ENCODE measurements at regions not wholly inside any gene's neighbourhood (a gene's known extent, or its start where the extent isn't known, plus 50 kb on each side); places are given as distances from the start of the nearest gene placed in this dataset.
"Not testable (repeated sequence)": the region's sequence is repeated elsewhere in the genome, so short reads cannot be mapped to it uniquely, and the experiment has no call there.

DNA sequence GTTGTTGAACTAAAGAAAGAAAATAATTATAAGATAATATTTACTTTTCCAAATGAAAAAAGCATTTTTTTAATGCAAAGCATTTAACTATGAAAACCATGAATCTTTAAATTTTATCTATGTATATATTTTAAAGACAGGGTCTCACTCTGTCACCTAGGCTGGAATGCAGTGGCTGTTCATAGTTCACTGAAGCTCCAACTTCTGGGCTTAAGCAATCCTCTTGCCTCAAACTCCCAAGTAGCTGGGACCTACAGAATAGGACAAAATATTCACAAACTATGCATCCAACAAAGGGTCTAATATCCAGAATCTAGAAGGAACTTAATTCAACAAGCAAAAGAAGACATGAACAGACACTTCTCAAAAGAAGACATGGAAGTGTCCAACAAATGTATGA lies 55.9 kb upstream of the ALB start:
- Histone ChIP-seq H3K9me3 (ENCODE audit: low read length) (no peaks in the 10 kb centered on the region), H3K9ac (ENCODE audit: low read length) (no peak overlapping the region), H3K79me2 (ENCODE audit: low read length) (no peaks in the 10 kb centered on the region), H4K20me1 (ENCODE audit: insufficient read depth, low read depth, low read length) (no peaks in the 10 kb centered on the region), H3K27me3 (ENCODE audit: low read length) (no peaks in the 10 kb centered on the region), H3K4me1 (ENCODE audit: low read length) (peaks cover 6% of the 10 kb centered on the region), H3K27ac (ENCODE audit: low read length) (no peak overlapping the region), H3K4me2 (ENCODE audit: low read depth, low read length, poor library complexity, severe bottlenecking) (no peak overlapping the region), H3K9me2 (replicated peaks; ENCODE audit: insufficient read depth, low read length) (no peaks in the 10 kb centered on the region), H2AFZ (ENCODE audit: low read length) (no peak overlapping the region), H3K4me3 (ENCODE audit: low read length) (no peak overlapping the region), H3K36me3 (ENCODE audit: insufficient read depth, low read length) (no peaks in the 10 kb centered on the region)
- no peak for DNase-seq

- Histone ChIP-seq H2AFZ (ENCODE audit: low read length) (no peak overlapping the region), H3K4me3 (ENCODE audit: low read length) (no peak overlapping the region), H3K9me3 (ENCODE audit: low read length) (no peaks in the 10 kb centered on the region), H3K36me3 (ENCODE audit: insufficient read depth, low read length) (no peaks in the 10 kb centered on the region), H3K79me2 (ENCODE audit: low read length) (no peaks in the 10 kb centered on the region), H3K4me1 (ENCODE audit: low read length) (peaks cover 6% of the 10 kb centered on the region), H3K9ac (ENCODE audit: low read length) (no peak overlapping the region), H4K20me1 (ENCODE audit: insufficient read depth, low read depth, low read length) (no peaks in the 10 kb centered on the region), H3K9me2 (replicated peaks; ENCODE audit: insufficient read depth, low read length) (no peaks in the 10 kb centered on the region), H3K4me2 (ENCODE audit: low read depth, low read length, poor library complexity, severe bottlenecking) (no peak overlapping the region), H3K27ac (ENCODE audit: low read length) (no peak overlapping the region), H3K27me3 (ENCODE audit: low read length) (no peaks in the 10 kb centered on the region)
- DNase-seq = no peak
Observed at GRCh38 chr4:73347497-73347896, 56.6 kb upstream of the ALB start.

DNA sequence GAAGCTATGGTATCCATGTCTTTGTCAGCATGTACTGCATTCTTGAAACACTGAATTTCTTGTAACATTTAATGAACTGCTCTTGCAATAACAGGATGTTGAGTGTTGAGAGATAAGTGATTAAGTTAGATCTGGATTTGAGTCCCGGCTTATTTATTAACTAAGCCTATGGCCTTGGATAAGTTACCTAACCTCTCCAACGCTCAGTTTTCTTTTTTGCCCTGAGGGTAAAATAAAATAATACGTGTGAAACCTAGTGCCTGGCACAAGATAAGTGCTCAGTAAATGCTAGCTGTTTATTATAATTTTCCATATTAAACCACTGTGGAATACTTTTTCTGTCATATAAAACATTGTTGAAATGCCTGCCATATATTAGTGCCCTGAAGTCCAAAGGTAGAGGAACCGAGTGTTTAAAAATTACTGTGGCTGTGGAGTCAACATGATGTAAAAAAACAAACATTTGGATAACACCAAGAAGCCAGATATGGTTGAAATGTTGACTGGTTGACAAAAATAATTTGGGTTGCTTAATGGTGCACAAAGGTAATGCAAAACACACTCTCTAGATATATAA lies 58.6 kb upstream of the ALB start:
- H3K9ac ChIP-seq (ENCODE audit: low read length) = no peak overlapping the region

GRCh38 chr4:73344106-73344505 lies 60.0 kb upstream of the ALB start:
- H3K79me2 ChIP-seq (ENCODE audit: low read length) = no peaks in the 10 kb centered on the region
- no peaks in the 10 kb centered on the region for H3K36me3 ChIP-seq (ENCODE audit: insufficient read depth, low read length)
- H3K9me2 ChIP-seq (replicated peaks; ENCODE audit: insufficient read depth, low read length) = no peaks in the 10 kb centered on the region
- H3K4me1 ChIP-seq (ENCODE audit: low read length) = peaks cover 12% of the 10 kb centered on the region
- no peak overlapping the region for H3K9ac ChIP-seq (ENCODE audit: low read length)
- H3K4me2 ChIP-seq (ENCODE audit: low read depth, low read length, poor library complexity, severe bottlenecking) = no peak overlapping the region
- H3K4me3 ChIP-seq (ENCODE audit: low read length) = no peak overlapping the region
- no peaks in the 10 kb centered on the region for H3K9me3 ChIP-seq (ENCODE audit: low read length)
- H4K20me1 ChIP-seq (ENCODE audit: insufficient read depth, low read depth, low read length) = no peaks in the 10 kb centered on the region
- no peaks in the 10 kb centered on the region for H3K27me3 ChIP-seq (ENCODE audit: low read length)
- no peak for DNase-seq
- no peak overlapping the region for H3K27ac ChIP-seq (ENCODE audit: low read length)
- no peak overlapping the region for H2AFZ ChIP-seq (ENCODE audit: low read length)

More for the DNA sequence above, 58.6 kb upstream of the ALB start:
- H3K79me2 ChIP-seq (ENCODE audit: low read length) = no peaks in the 10 kb centered on the region
- no peaks in the 10 kb centered on the region for H3K9me3 ChIP-seq (ENCODE audit: low read length)
- no peak overlapping the region for H3K4me3 ChIP-seq (ENCODE audit: low read length)
- H3K4me1 ChIP-seq (ENCODE audit: low read length) = peaks cover 6% of the 10 kb centered on the region
- H3K27me3 ChIP-seq (ENCODE audit: low read length) = no peaks in the 10 kb centered on the region
- H4K20me1 ChIP-seq (ENCODE audit: insufficient read depth, low read depth, low read length) = no peaks in the 10 kb centered on the region
- H3K9me2 ChIP-seq (replicated peaks; ENCODE audit: insufficient read depth, low read length) = no peaks in the 10 kb centered on the region
- DNase-seq = no peak
- H2AFZ ChIP-seq (ENCODE audit: low read length) = no peak overlapping the region
- H3K4me2 ChIP-seq (ENCODE audit: low read depth, low read length, poor library complexity, severe bottlenecking) = no peak overlapping the region
- no peak overlapping the region for H3K27ac ChIP-seq (ENCODE audit: low read length)
- H3K36me3 ChIP-seq (ENCODE audit: insufficient read depth, low read length) = no peaks in the 10 kb centered on the region

DNA sequence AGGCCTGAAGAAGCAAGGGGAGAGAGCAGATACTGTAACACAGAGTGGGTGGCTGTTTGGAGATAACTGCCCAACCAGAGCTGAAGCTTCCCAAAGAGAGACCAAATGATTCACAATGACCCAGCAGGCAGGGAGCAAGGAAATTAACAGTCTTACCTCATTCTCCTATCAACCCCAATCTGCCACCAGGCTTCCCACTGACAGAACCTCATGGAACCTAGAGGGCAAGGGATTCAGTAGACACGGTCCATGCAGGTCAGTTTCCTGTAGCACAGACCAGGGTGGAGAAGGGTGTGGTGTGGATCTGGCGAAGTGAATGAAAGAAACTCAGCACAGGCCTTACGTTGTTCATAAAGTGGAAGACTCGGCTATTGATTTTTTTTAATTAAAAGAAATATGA lies 60.7 kb upstream of the ALB start:
- H3K79me2 ChIP-seq (ENCODE audit: low read length) = no peaks in the 10 kb centered on the region

DNA sequence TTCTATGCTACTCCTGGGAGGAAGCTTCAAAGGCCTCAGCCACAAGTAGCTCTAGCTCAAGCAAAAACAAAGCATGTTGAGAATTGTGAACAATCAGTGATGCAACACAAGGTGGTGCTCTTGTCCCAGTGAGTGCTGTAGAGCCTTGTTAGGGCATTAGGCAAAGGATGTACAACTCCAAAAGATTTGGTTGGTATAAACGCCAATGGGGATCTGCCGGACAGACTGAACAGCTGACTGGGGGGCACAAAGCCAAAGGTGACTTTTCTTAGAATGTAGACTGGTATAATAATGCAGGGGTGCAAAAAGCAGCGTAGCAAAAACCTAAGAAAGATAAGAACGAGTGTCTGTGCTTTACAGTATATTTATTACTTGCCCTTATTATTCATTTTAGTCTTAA lies 62.6 kb upstream of the ALB start:
- H3K4me1 ChIP-seq (ENCODE audit: low read length) = peaks cover 6% of the 10 kb centered on the region
- H3K27ac ChIP-seq (ENCODE audit: low read length) = no peak overlapping the region
- no peak overlapping the region for H2AFZ ChIP-seq (ENCODE audit: low read length)
- H3K9me3 ChIP-seq (ENCODE audit: low read length) = no peaks in the 10 kb centered on the region
- H3K27me3 ChIP-seq (ENCODE audit: low read length) = no peaks in the 10 kb centered on the region
- no peaks in the 10 kb centered on the region for H4K20me1 ChIP-seq (ENCODE audit: insufficient read depth, low read depth, low read length)
- H3K36me3 ChIP-seq (ENCODE audit: insufficient read depth, low read length) = no peaks in the 10 kb centered on the region
- H3K79me2 ChIP-seq (ENCODE audit: low read length) = no peaks in the 10 kb centered on the region
- no peak overlapping the region for H3K9ac ChIP-seq (ENCODE audit: low read length)
- DNase-seq = peak; percentile 76
- H3K9me2 ChIP-seq (replicated peaks; ENCODE audit: insufficient read depth, low read length) = no peaks in the 10 kb centered on the region
- no peak overlapping the region for H3K4me3 ChIP-seq (ENCODE audit: low read length)
- no peak overlapping the region for H3K4me2 ChIP-seq (ENCODE audit: low read depth, low read length, poor library complexity, severe bottlenecking)

More for the DNA sequence above, 60.7 kb upstream of the ALB start:
- H3K9me2 ChIP-seq (replicated peaks; ENCODE audit: insufficient read depth, low read length) = no peaks in the 10 kb centered on the region
- H3K9ac ChIP-seq (ENCODE audit: low read length) = no peak overlapping the region
- H3K4me3 ChIP-seq (ENCODE audit: low read length) = no peak overlapping the region
- H3K4me1 ChIP-seq (ENCODE audit: low read length) = peaks cover 9% of the 10 kb centered on the region
- H3K4me2 ChIP-seq (ENCODE audit: low read depth, low read length, poor library complexity, severe bottlenecking) = no peak overlapping the region
- no peaks in the 10 kb centered on the region for H3K27me3 ChIP-seq (ENCODE audit: low read length)
- no peak overlapping the region for H3K27ac ChIP-seq (ENCODE audit: low read length)
- H3K9me3 ChIP-seq (ENCODE audit: low read length) = no peaks in the 10 kb centered on the region
- H2AFZ ChIP-seq (ENCODE audit: low read length) = no peak overlapping the region
- no peak for DNase-seq
- no peaks in the 10 kb centered on the region for H4K20me1 ChIP-seq (ENCODE audit: insufficient read depth, low read depth, low read length)
- no peaks in the 10 kb centered on the region for H3K36me3 ChIP-seq (ENCODE audit: insufficient read depth, low read length)

DNA sequence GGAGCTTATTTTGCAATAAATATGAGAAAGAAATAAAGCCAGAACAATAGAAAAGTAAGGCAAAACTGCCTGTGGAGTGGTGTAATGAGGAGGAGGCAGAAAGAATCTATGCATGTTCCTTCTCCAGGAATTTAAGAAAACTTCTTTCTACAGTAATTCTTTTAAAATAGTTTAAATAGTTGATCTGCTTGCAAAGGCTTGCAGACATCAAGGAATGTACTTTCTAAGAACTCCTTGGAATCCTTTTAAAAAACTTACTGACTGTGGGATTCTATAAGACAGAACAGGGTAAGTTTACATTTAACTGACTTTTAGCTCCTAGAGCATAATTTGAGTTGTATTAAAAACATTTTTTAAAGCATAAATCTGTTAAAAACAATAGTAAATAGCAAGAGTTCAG lies 63.2 kb upstream of the ALB start:
- no peaks in the 10 kb centered on the region for H4K20me1 ChIP-seq (ENCODE audit: insufficient read depth, low read depth, low read length)
- H3K9ac ChIP-seq (ENCODE audit: low read length) = no peak overlapping the region
- no peak overlapping the region for H2AFZ ChIP-seq (ENCODE audit: low read length)
- H3K4me2 ChIP-seq (ENCODE audit: low read depth, low read length, poor library complexity, severe bottlenecking) = no peak overlapping the region
- DNase-seq = no peak
- no peak overlapping the region for H3K4me3 ChIP-seq (ENCODE audit: low read length)
- no peaks in the 10 kb centered on the region for H3K9me3 ChIP-seq (ENCODE audit: low read length)
- peaks cover 6% of the 10 kb centered on the region for H3K4me1 ChIP-seq (ENCODE audit: low read length)
- H3K79me2 ChIP-seq (ENCODE audit: low read length) = no peaks in the 10 kb centered on the region
- no peaks in the 10 kb centered on the region for H3K27me3 ChIP-seq (ENCODE audit: low read length)
- H3K36me3 ChIP-seq (ENCODE audit: insufficient read depth, low read length) = no peaks in the 10 kb centered on the region
- H3K27ac ChIP-seq (ENCODE audit: low read length) = no peak overlapping the region
- H3K9me2 ChIP-seq (replicated peaks; ENCODE audit: insufficient read depth, low read length) = no peaks in the 10 kb centered on the region

GRCh38 chr4:73335679-73336078 lies 68.4 kb upstream of the ALB start:
- no peaks in the 10 kb centered on the region for H3K79me2 ChIP-seq (ENCODE audit: low read length)
- no peak overlapping the region for H3K9ac ChIP-seq (ENCODE audit: low read length)
- no peak overlapping the region for H2AFZ ChIP-seq (ENCODE audit: low read length)
- H3K4me1 ChIP-seq (ENCODE audit: low read length) = peaks cover 6% of the 10 kb centered on the region
- H3K36me3 ChIP-seq (ENCODE audit: insufficient read depth, low read length) = no peaks in the 10 kb centered on the region
- H3K9me2 ChIP-seq (replicated peaks; ENCODE audit: insufficient read depth, low read length) = no peaks in the 10 kb centered on the region
- H3K4me2 ChIP-seq (ENCODE audit: low read depth, low read length, poor library complexity, severe bottlenecking) = no peak overlapping the region
- no peak overlapping the region for H3K27ac ChIP-seq (ENCODE audit: low read length)
- no peak for DNase-seq
- no peaks in the 10 kb centered on the region for H4K20me1 ChIP-seq (ENCODE audit: insufficient read depth, low read depth, low read length)
- H3K4me3 ChIP-seq (ENCODE audit: low read length) = no peak overlapping the region
- H3K27me3 ChIP-seq (ENCODE audit: low read length) = no peaks in the 10 kb centered on the region
- H3K9me3 ChIP-seq (ENCODE audit: low read length) = no peaks in the 10 kb centered on the region

GRCh38 chr4:73332012-73332411 lies 72.1 kb upstream of the ALB start:
- not testable (repeated sequence) for H4K20me1 ChIP-seq (ENCODE audit: insufficient read depth, low read depth, low read length); H3K27me3 ChIP-seq (ENCODE audit: low read length); H3K27ac ChIP-seq (ENCODE audit: low read length); H3K9me2 ChIP-seq (replicated peaks; ENCODE audit: insufficient read depth, low read length); H3K9me3 ChIP-seq (ENCODE audit: low read length); H2AFZ ChIP-seq (ENCODE audit: low read length); H3K4me1 ChIP-seq (ENCODE audit: low read length); H3K9ac ChIP-seq (ENCODE audit: low read length); H3K4me3 ChIP-seq (ENCODE audit: low read length); H3K36me3 ChIP-seq (ENCODE audit: insufficient read depth, low read length); H3K79me2 ChIP-seq (ENCODE audit: low read length); H3K4me2 ChIP-seq (ENCODE audit: low read depth, low read length, poor library complexity, severe bottlenecking); DNase-seq

Measured in Karpas-422 (cell line).